Right lobe of liver (tissue), 6 donors: ENCODE measurements at regions not wholly inside any gene's neighbourhood (a gene's known extent, or its start where the extent isn't known, plus 50 kb on each side); places are given as distances from the start of the nearest gene placed in this dataset.
"Not testable (repeated sequence)": the region's sequence is repeated elsewhere in the genome, so short reads cannot be mapped to it uniquely, and the experiment has no call there.

Experiments
- ATAC-seq, 4 donors: fragments of 200-7000 bp; cut with Tn5 transposase; one replicate each; pipeline ENCODE4 v1.9.1; 2020; ENCODE audit warnings: mild to moderate bottlenecking in 4 of 4, moderate library complexity in 4 of 4
- DNase-seq, 3 donors: peaks; one replicate each; pipeline ENCODE4 v3.0.0-alpha.2; 2020
- H3K27ac ChIP-seq, 3 donors: fragments of 200-600 bp; one replicate each; pipeline ENCODE4 v1.8.0; 2022
- H3K27me3 ChIP-seq, 2 donors: fragments of 200-600 bp; one replicate each; pipeline ENCODE4 v1.8.0; 2022
- H3K36me3 ChIP-seq, 4 donors: fragments of 200-600 bp; sonication (generic) in 1 of 4; one replicate each; pipeline versions ENCODE4 v1.5.1 to v1.8.0; 2017 to 2022; ENCODE audit warnings: control low read depth in 1 of 4
- H3K4me1 ChIP-seq, 4 donors: fragments of 200-600 bp; sonication (generic) in 1 of 4; one replicate each; pipeline versions ENCODE4 v1.5.1 to v1.8.0; 2017 to 2022; ENCODE audit warnings: control low read depth in 1 of 4
- H3K4me3 ChIP-seq, 3 donors: fragments of 200-600 bp; one replicate each; pipeline ENCODE4 v1.8.0; 2022
- H3K9me3 ChIP-seq, 4 donors: fragments of 200-600 bp; sonication (generic) in 1 of 4; one replicate each; pipeline versions ENCODE4 v1.5.1 to v1.8.0; 2017 to 2022; ENCODE audit warnings: control low read depth in 1 of 4
- CTCF ChIP-seq, 4 donors: fragments of 200-600 bp in 3 of 4; fragments of 450-650 bp in 1 of 4; IDR thresholded peaks; one replicate each; pipeline versions ENCODE4 v1.5.1 to v1.8.0; 2016 to 2022; ENCODE audit warnings: antibody characterized with exemption in 4 of 4, mild to moderate bottlenecking in 2 of 4
- POLR2A ChIP-seq: fragments of 450-650 bp; IDR thresholded peaks from one replicate; pipeline ENCODE4 v1.6.1; 2017; ENCODE audit warnings: antibody characterized with exemption, mild to moderate bottlenecking
- WGBS: methylation state at CpG from one replicate; pipeline ENCODE4 v1.1.6; 2018; ENCODE audit warnings: low coverage, low lambda C conversion rate; ENCODE audit not compliant: insufficient coverage; ENCODE audit errors: missing lambda C conversion rate; 5-methylcytosine and 5-hydroxymethylcytosine counted together
- intact Hi-C, 2 donors: fragments of 100-400 bp; cut with DNase I; formaldehyde crosslinking; loops; one replicate each; pipeline versions ENCODE4 v1.11.2 to v1.14.1; 2022
- donor health status: DM: no; HTN: yes; CAD: no.
- donor health status: DM: no; HTN: no; CAD: no.
- donor health status: DM: no; HTN: no; CAD: no.
- donor health status: DM: no; HTN: yes; CAD: no.
- donor health status: DM: no; HTN: yes; CAD: no.

GRCh38 chr20:7174554-7174953 lies 407.1 kb downstream of the BMP2 start:
- H3K4me3 ChIP-seq = no peak overlapping the region
- intact Hi-C loops = no loop called here
- no peaks in the 10 kb centered on the region for H3K4me1 ChIP-seq
- peak; percentile 33 to 77 (median 62) for ATAC-seq
- WGBS = 33% methylated on average over 2 of the region's 2 CpGs
- TF ChIP-seq CTCF (IDR thresholded peaks at IDR 0.05) (peak; percentile 14 to 38 (median 27)), POLR2A (no peak)
- H3K9me3 ChIP-seq = no peaks in the 10 kb centered on the region
- no peaks in the 10 kb centered on the region for H3K27me3 ChIP-seq
- H3K36me3 ChIP-seq = no peaks in the 10 kb centered on the region
- no peak for DNase-seq
- H3K27ac ChIP-seq = no peak overlapping the region

- H3K4me3 ChIP-seq, H3K27ac ChIP-seq, ATAC-seq, H3K27me3 ChIP-seq, H3K36me3 ChIP-seq, H3K4me1 ChIP-seq, intact Hi-C loops, DNase-seq, H3K9me3 ChIP-seq: not testable (repeated sequence)
- 56% methylated on average over 1 of the region's 1 CpG for WGBS
Observed at GRCh38 chr20:7175827-7176226, 408.3 kb downstream of the BMP2 start.

GRCh38 chr20:7178004-7178403 lies 410.5 kb downstream of the BMP2 start:
- H3K4me3 ChIP-seq = no peak overlapping the region
- DNase-seq (no peak), ATAC-seq (peak in 2 of 4 donors; percentile 63 to 77)
- H3K36me3 ChIP-seq = no peaks in the 10 kb centered on the region
- H3K27ac ChIP-seq = no peak overlapping the region
- peaks cover 0 to 8% (median 0%) of the 10 kb centered on the region in 4 donors for H3K4me1 ChIP-seq
- TF ChIP-seq CTCF (IDR thresholded peaks at IDR 0.05) (no peak), POLR2A (no peak)
- H3K9me3 ChIP-seq = no peaks in the 10 kb centered on the region
- 32% methylated on average over 2 of the region's 2 CpGs for WGBS
- H3K27me3 ChIP-seq = no peaks in the 10 kb centered on the region
- intact Hi-C loops = no loop called here

GRCh38 chr20:7180256-7181045 lies 413.0 kb downstream of the BMP2 start:
- ATAC-seq = peak in 3 of 4 donors; percentile 34 to 74 (median 46)
- Histone ChIP-seq H3K4me3 (no peak overlapping the region), H3K4me1 (peaks cover 0 to 8% (median 0%) of the 10 kb centered on the region in 4 donors), H3K27ac (no peak overlapping the region), H3K9me3 (no peaks in the 10 kb centered on the region), H3K36me3 (no peaks in the 10 kb centered on the region), H3K27me3 (no peaks in the 10 kb centered on the region)
- TF ChIP-seq POLR2A (no peak), CTCF (IDR thresholded peaks at IDR 0.05) (no peak)
- DNase-seq = no peak
- intact Hi-C loops = no loop called here
- 63% methylated on average over 4 of the region's 4 CpGs for WGBS

GRCh38 chr20:7189231-7189630 lies 421.7 kb downstream of the BMP2 start:
- Histone ChIP-seq H3K4me1 (no peaks in the 10 kb centered on the region), H3K27ac (no peak overlapping the region), H3K27me3 (no peaks in the 10 kb centered on the region), H3K4me3 (no peak overlapping the region), H3K36me3 (no peaks in the 10 kb centered on the region), H3K9me3 (no peaks in the 10 kb centered on the region)
- no peak for ATAC-seq
- intact Hi-C loops = no loop called here
- no peak for DNase-seq
- no peak for TF ChIP-seq POLR2A
- no peak for TF ChIP-seq CTCF (IDR thresholded peaks at IDR 0.05)
- WGBS = 77% methylated on average over 2 of the region's 2 CpGs
